ENCODE measurements at regions not wholly inside any gene's neighbourhood (a gene's known extent, or its start where the extent isn't known, plus 50 kb on each side); places are given as distances from the start of the nearest gene placed in this dataset.

GRCh38 chrX:138026211-138026610 lies 460.3 kb downstream of the ZIC3 start:
- TF ChIP-seq, protein P1, sequence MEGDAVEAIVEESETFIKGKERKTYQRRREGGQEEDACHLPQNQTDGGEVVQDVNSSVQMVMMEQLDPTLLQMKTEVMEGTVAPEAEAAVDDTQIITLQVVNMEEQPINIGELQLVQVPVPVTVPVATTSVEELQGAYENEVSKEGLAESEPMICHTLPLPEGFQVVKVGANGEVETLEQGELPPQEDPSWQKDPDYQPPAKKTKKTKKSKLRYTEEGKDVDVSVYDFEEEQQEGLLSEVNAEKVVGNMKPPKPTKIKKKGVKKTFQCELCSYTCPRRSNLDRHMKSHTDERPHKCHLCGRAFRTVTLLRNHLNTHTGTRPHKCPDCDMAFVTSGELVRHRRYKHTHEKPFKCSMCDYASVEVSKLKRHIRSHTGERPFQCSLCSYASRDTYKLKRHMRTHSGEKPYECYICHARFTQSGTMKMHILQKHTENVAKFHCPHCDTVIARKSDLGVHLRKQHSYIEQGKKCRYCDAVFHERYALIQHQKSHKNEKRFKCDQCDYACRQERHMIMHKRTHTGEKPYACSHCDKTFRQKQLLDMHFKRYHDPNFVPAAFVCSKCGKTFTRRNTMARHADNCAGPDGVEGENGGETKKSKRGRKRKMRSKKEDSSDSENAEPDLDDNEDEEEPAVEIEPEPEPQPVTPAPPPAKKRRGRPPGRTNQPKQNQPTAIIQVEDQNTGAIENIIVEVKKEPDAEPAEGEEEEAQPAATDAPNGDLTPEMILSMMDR (IDR thresholded peaks at IDR 0.05; ENCODE audit: low read length) = peak; percentile 31; the same call in 1 of the 2 replicates
- no peak for TF ChIP-seq EZH2 (IDR thresholded peaks at IDR 0.05; ENCODE audit: borderline replicate concordance, low read length)
